Esophagus squamous epithelium (tissue), 5 donors: ENCODE measurements at regions not wholly inside any gene's neighbourhood (a gene's known extent, or its start where the extent isn't known, plus 50 kb on each side); places are given as distances from the start of the nearest gene placed in this dataset.

Experiments
- DNase-seq: peaks from one replicate; lab custom pipeline; 2025; lab: John Stamatoyannopoulos, UW
- H3K27ac ChIP-seq, 4 donors: fragments of 200-600 bp; sonication (generic); one replicate each; pipeline ENCODE4 v1.5.1; 2016 to 2019; ENCODE audit warnings: mild to moderate bottlenecking in 1 of 4
- H3K27me3 ChIP-seq, 4 donors: fragments of 200-600 bp; sonication (generic); 1 replicate in 3 of 4; 2 replicates in 1 of 4; pipeline versions ENCODE4 v1.5.1 to v1.6.0; 2017 to 2021; ENCODE audit warnings: antibody characterized with exemption in 1 of 4
- H3K36me3 ChIP-seq, 3 donors: fragments of 200-600 bp; sonication (generic); one replicate each; pipeline ENCODE4 v1.5.1; 2016 to 2019
- H3K4me1 ChIP-seq, 3 donors: fragments of 200-600 bp; sonication (generic); one replicate each; pipeline ENCODE4 v1.5.1; 2017 to 2019
- H3K4me3 ChIP-seq, 4 donors: fragments of 200-600 bp; sonication (generic); 1 replicate in 3 of 4; 2 replicates in 1 of 4; pipeline ENCODE4 v1.5.1; 2016 to 2019; ENCODE audit warnings: mild to moderate bottlenecking in 2 of 4, moderate library complexity in 1 of 4
- H3K9me3 ChIP-seq, 3 donors: fragments of 200-600 bp; sonication (generic); one replicate each; pipeline ENCODE4 v1.5.1; 2016 to 2019
- CTCF ChIP-seq, 6 experiments: fragments of 450-650 bp in 4 of 6; fragments of 200-600 bp in 2 of 6; sonication (generic) in 2 of 6; IDR thresholded peaks; one replicate each; pipeline ENCODE4 v1.5.1; 2016 to 2019; ENCODE audit warnings: antibody characterized with exemption in 6 of 6, mild to moderate bottlenecking in 4 of 6, moderate library complexity in 4 of 6
- POLR2A ChIP-seq, 4 donors: fragments of 450-650 bp; IDR thresholded peaks; one replicate each; pipeline ENCODE4 v1.6.1; 2017; ENCODE audit warnings: antibody characterized with exemption in 4 of 4, mild to moderate bottlenecking in 4 of 4, moderate library complexity in 3 of 4
- WGBS, 2 donors: methylation state at CpG; one replicate each; pipeline ENCODE4 v1.1.5; 2018; 5-methylcytosine and 5-hydroxymethylcytosine counted together
- intact Hi-C: fragments of 100-400 bp; cut with DNase I; formaldehyde crosslinking; loops from one replicate; pipeline ENCODE4 v1.15.0; 2022
- donor health status: DM: yes; HTN: yes; CAD: no.

GRCh38 chr15:70301396-70301795, 203.7 kb upstream of the TLE3 start:
- DNase-seq, result no peak
- H3K36me3 ChIP-seq, result no peaks in the 10 kb centered on the region
- 59 to 83% methylated on average over 2 to 3 of the region's 5 CpGs for WGBS, 2 donors
- H3K4me3 ChIP-seq, result no peak overlapping the region
- H3K4me1 ChIP-seq, result peaks cover 0 to 5% (median 0%) of the 10 kb centered on the region in 3 donors
- TF ChIP-seq POLR2A (IDR thresholded peaks at IDR 0.05) (no peak), CTCF (IDR thresholded peaks at IDR 0.05) (no peak)
- intact Hi-C loops, result no loop called here
- H3K27ac ChIP-seq, result no peak overlapping the region
- peaks cover 0 to 7% (median 0%) of the 10 kb centered on the region in 4 donors for H3K27me3 ChIP-seq
- H3K9me3 ChIP-seq, result peaks cover 0 to 4% (median 0%) of the 10 kb centered on the region in 3 donors

- intact Hi-C loops, result no loop called here
- H3K9me3 ChIP-seq, result peaks cover 0 to 4% (median 0%) of the 10 kb centered on the region in 3 donors
- TF ChIP-seq CTCF (IDR thresholded peaks at IDR 0.05) (no peak), POLR2A (IDR thresholded peaks at IDR 0.05) (no peak)
- 85 to 88% methylated on average over 12 to 13 of the region's 13 CpGs for WGBS, 2 donors
- no peak overlapping the region for H3K4me3 ChIP-seq
- H3K36me3 ChIP-seq, result no peaks in the 10 kb centered on the region
- DNase-seq, result no peak
- peaks cover 0 to 5% (median 0%) of the 10 kb centered on the region in 4 donors for H3K27me3 ChIP-seq
- H3K4me1 ChIP-seq, result peaks cover 0 to 5% (median 0%) of the 10 kb centered on the region in 3 donors
- H3K27ac ChIP-seq, result no peak overlapping the region
Observed at GRCh38 chr15:70299931-70300869, 202.5 kb upstream of the TLE3 start.

GRCh38 chr15:70297465-70298058, 199.8 kb upstream of the TLE3 start:
- TF ChIP-seq CTCF (IDR thresholded peaks at IDR 0.05), result no peak
- no peak for TF ChIP-seq POLR2A (IDR thresholded peaks at IDR 0.05)
- Histone ChIP-seq H3K27me3 (peaks cover 0 to 17% (median 0%) of the 10 kb centered on the region in 4 donors), H3K4me3 (no peak overlapping the region), H3K4me1 (peaks cover 0 to 6% (median 0%) of the 10 kb centered on the region in 3 donors), H3K9me3 (no peaks in the 10 kb centered on the region), H3K36me3 (no peaks in the 10 kb centered on the region), H3K27ac (no peak overlapping the region)
- WGBS, 2 donors, result 78 to 85% methylated on average over 6 of the region's 6 CpGs
- DNase-seq, result no peak
- intact Hi-C loops, result no loop called here

GRCh38 chr15:70294731-70295305, 197.1 kb upstream of the TLE3 start:
- Histone ChIP-seq H3K4me1 (peaks cover 0 to 28% (median 12%) of the 10 kb centered on the region in 3 donors), H3K36me3 (no peaks in the 10 kb centered on the region), H3K4me3 (no peak overlapping the region), H3K9me3 (no peaks in the 10 kb centered on the region), H3K27me3 (peaks cover 0 to 39% (median 0%) of the 10 kb centered on the region in 4 donors), H3K27ac (no peak overlapping the region)
- intact Hi-C loops, result no loop called here
- TF ChIP-seq CTCF (IDR thresholded peaks at IDR 0.05), result no peak
- TF ChIP-seq POLR2A (IDR thresholded peaks at IDR 0.05), result no peak
- 80 to 91% methylated on average over 3 of the region's 3 CpGs for WGBS, 2 donors
- DNase-seq, result no peak
